Left ventricle myocardium inferior (tissue), 1 donor: ENCODE measurements at regions not wholly inside any gene's neighbourhood (a gene's known extent, or its start where the extent isn't known, plus 50 kb on each side); places are given as distances from the start of the nearest gene placed in this dataset.

Source experiments
- DNase-seq: peaks from one replicate; pipeline ENCODE4 v3.0.0-alpha.2; 2020
- H3K27ac ChIP-seq: fragments of 200-600 bp; replicated peaks from 2 replicates; pipeline ENCODE4 v1.8.0; 2021
- H3K27me3 ChIP-seq: fragments of 200-600 bp; 2 replicates; pipeline ENCODE4 v1.8.0; 2021; ENCODE audit warnings: low read depth
- H3K36me3 ChIP-seq: fragments of 200-600 bp; 2 replicates; pipeline ENCODE4 v1.8.0; 2021
- H3K4me1 ChIP-seq: fragments of 200-600 bp; 2 replicates; pipeline ENCODE4 v1.8.0; 2021
- H3K4me3 ChIP-seq: fragments of 200-600 bp; 2 replicates; pipeline ENCODE4 v1.8.0; 2021; ENCODE audit warnings: mild to moderate bottlenecking, moderate library complexity
- H3K9me3 ChIP-seq: fragments of 200-600 bp; replicated peaks from 2 replicates; pipeline ENCODE4 v1.8.0; 2021
- CTCF ChIP-seq: fragments of 200-600 bp; IDR thresholded peaks from 2 replicates; pipeline ENCODE4 v1.8.0; 2021; ENCODE audit warnings: antibody characterized with exemption, mild to moderate bottlenecking, borderline replicate concordance
- intact Hi-C: fragments of 100-400 bp; cut with micrococcal nuclease; formaldehyde crosslinking; loops from one replicate; pipeline ENCODE4 v1.11.0; 2022
- donor health status: DM: no; HTN: yes; CAD: no; lungs with severe emphysema.

- no peak for DNase-seq
- no peak overlapping the region for H3K4me3 ChIP-seq
- no peak for TF ChIP-seq CTCF
- H3K36me3 ChIP-seq = no peaks in the 10 kb centered on the region
- intact Hi-C loops = no loop called here
- H3K27ac ChIP-seq = no peak overlapping the region
- H3K9me3 ChIP-seq = peaks cover 9% of the 10 kb centered on the region
- no peaks in the 10 kb centered on the region for H3K27me3 ChIP-seq
- no peaks in the 10 kb centered on the region for H3K4me1 ChIP-seq
Observed at GRCh38 chr6:11292594-11293236, 60.2 kb upstream of the NEDD9 start.

- intact Hi-C loops = no loop called here
- DNase-seq = no peak
- no peak for TF ChIP-seq CTCF
- peaks cover 9% of the 10 kb centered on the region for H3K9me3 ChIP-seq
- no peak overlapping the region for H3K27ac ChIP-seq
- H3K27me3 ChIP-seq = no peaks in the 10 kb centered on the region
- no peaks in the 10 kb centered on the region for H3K36me3 ChIP-seq
- no peaks in the 10 kb centered on the region for H3K4me1 ChIP-seq
- H3K4me3 ChIP-seq = no peak overlapping the region
Observed at GRCh38 chr6:11292091-11292490, 59.6 kb upstream of the NEDD9 start.

- H3K9me3 ChIP-seq = peaks cover 14% of the 10 kb centered on the region
- H3K36me3 ChIP-seq = no peaks in the 10 kb centered on the region
- DNase-seq = no peak
- H3K4me1 ChIP-seq = no peaks in the 10 kb centered on the region
- intact Hi-C loops = no loop called here
- H3K27me3 ChIP-seq = no peaks in the 10 kb centered on the region
- TF ChIP-seq CTCF = no peak
- no peak overlapping the region for H3K4me3 ChIP-seq
- H3K27ac ChIP-seq = no peak overlapping the region
Observed at GRCh38 chr6:11291582-11291981, 59.1 kb upstream of the NEDD9 start.

- Histone ChIP-seq H3K9me3 (peaks cover 13% of the 10 kb centered on the region), H3K4me1 (no peaks in the 10 kb centered on the region), H3K36me3 (no peaks in the 10 kb centered on the region), H3K4me3 (no peak overlapping the region), H3K27me3 (no peaks in the 10 kb centered on the region), H3K27ac (no peak overlapping the region)
- intact Hi-C loops = no loop called here
- DNase-seq = no peak
- TF ChIP-seq CTCF = no peak
Observed at GRCh38 chr6:11290027-11290426, 57.6 kb upstream of the NEDD9 start.

- no peak for DNase-seq
- Histone ChIP-seq H3K4me1 (no peaks in the 10 kb centered on the region), H3K4me3 (no peak overlapping the region), H3K36me3 (no peaks in the 10 kb centered on the region), H3K9me3 (peaks cover 13% of the 10 kb centered on the region), H3K27me3 (no peaks in the 10 kb centered on the region), H3K27ac (no peak overlapping the region)
- no peak for TF ChIP-seq CTCF
- intact Hi-C loops = no loop called here
Observed at GRCh38 chr6:11288065-11288464, 55.6 kb upstream of the NEDD9 start.

- Histone ChIP-seq H3K4me3 (no peak overlapping the region), H3K36me3 (no peaks in the 10 kb centered on the region), H3K27me3 (no peaks in the 10 kb centered on the region), H3K9me3 (peaks cover 13% of the 10 kb centered on the region), H3K27ac (no peak overlapping the region), H3K4me1 (no peaks in the 10 kb centered on the region)
- TF ChIP-seq CTCF = no peak
- DNase-seq = no peak
- intact Hi-C loops = no loop called here
Observed at GRCh38 chr6:11284996-11285395, 52.5 kb upstream of the NEDD9 start.
